Stimulated activated CD4-positive, alpha-beta T cell treated with anti-CD3 and anti-CD28 coated beads, Interleukin-4, amount 100 ng/mL, for 1 hour (primary cell): ENCODE measurements at regions not wholly inside any gene's neighbourhood (a gene's known extent, or its start where the extent isn't known, plus 50 kb on each side); places are given as distances from the start of the nearest gene placed in this dataset.
"Not testable (repeated sequence)": the region's sequence is repeated elsewhere in the genome, so short reads cannot be mapped to it uniquely, and the experiment has no call there.

Experiments used
- DNase-seq: peaks from one replicate; pipeline ENCODE4 v3.0.0-alpha.2; 2020

DNA sequence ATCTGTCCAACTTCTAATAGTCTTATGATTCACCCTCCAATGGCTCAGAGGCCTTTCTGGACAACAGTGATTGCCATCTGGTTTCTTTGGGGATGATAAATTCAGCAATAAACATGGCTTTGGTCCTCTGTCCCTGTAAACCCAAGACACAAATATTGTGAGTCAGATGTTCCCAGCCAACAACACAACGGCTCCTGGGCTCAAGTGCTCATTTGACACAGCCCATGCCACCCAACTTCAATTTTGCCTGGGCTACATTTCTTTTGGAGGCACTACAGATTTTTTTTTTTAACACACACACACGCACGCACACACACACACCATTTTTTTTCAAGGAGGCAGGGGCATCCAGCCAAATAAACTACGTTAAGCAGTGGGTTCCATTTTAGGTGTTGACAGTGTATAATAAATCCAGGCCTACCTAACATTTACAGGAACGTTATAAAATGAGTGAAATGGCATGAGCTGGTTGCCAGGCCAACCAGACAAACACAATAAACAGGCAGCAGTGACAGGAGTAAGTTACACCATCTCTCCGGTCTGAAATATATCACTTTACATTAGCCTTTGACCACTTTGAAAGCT lies 939.9 kb upstream of the SOX9 start:
- DNase-seq: no peak

DNA sequence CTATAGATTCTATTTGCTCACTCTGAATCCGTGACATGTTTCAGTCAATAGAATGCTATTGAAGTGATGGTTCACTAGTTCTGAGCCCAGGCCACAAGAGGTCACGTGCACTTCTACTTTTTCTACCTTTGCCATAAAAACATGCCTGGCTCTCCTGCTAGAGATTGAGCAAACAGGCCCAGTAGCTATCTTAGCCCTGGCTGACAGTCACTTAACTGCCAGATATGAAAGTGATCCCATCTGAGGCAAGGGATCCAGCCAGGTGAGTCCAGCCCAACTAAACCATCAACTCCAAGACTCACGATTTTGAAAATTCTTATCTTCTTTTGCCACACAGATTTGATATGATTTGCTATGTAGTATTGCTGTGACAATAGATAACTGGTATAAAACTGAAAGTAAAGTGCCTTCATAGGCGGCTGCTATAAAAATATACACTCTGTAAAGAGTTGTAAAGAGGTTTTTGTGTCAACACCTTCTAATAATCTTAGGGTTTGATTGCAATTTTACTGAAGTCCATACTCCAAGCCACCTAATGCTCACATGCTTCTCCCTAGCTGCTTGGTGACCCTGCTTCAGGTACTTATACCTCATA lies 937.7 kb upstream of the SOX9 start:
- no peak for DNase-seq

DNA sequence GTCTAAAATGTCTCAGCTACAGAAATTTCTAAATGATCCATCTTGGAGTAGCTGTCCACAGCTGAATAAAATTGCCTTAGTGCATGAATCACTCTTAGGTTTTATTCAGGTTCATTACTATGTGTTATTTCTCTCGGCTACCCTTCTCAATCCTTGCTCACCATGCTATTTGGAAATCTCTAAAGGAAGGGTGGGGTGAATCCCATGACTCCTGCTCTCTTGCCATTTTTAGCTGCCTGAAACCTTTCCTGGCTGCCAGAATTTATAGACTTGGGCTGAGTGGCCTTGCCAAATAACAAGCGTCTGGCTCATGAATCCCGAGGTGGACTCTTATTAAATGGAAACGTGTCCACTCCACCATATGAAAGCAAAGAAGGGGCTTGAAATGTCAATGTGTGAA lies 936.1 kb upstream of the SOX9 start:
- no peak for DNase-seq

DNA sequence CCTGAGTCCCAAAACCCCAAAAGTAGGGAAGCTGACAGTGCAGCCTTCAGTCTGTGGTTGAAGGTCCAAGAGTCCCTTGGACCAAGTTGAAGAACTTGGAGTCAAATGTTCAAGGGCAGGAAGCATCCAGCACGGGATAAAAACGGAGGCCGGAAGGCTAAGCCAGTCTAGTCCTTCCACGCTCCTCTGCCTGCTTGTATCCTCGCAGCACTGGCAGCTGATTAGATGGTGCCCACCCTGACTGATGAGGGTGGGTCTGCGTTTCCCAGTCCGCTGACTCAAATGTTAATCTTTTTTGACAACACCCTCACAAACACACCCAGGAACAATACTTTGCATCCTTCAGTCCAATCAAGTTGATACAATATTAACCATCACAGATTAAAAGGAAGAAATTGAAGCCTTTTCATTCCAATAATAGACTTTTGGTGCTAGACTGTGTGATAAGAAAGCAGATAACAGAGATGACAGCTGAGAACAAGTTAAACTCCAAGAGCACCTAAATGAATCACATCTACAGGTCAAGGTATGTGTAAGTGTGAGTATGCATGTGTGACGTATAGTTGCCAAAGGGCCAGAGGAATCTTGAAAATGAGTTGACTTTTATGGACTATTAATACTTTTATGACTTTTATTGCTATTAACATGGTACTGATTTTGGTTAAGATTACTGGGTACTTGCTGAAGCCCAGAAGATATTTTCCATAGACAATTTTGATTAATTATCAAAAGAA lies 933.5 kb upstream of the SOX9 start:
- DNase-seq: no peak

DNA sequence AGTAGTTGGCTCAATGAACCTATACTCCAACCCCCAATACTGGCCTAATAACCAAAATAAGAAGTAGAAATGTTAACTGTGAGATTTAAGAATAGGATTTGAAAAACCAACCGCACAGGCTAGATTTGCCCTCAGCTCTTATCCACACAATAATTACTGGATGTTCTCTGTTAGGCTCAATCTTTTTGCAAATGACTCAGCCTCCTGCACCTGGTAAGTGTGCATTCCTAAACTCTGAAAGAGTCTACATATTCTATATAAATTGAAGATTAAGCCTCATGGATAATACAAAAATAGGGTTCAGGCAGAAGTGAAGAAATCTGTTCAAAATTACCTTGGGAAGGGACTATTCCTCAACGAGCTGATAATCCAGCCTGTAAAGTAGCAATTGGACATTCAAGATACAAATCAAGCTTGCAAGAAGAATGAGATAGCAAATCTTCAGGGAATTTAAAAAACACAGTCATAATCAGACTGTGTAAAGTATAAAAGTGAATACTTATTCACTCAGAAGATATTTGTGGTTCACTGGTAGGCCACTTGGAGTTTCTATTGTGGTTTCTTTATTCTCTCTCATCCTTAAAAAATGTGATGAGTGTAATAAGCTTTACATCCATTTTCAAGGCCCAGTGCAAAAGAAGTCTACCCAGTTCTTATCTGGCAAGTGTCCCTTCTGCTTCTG lies 931.9 kb upstream of the SOX9 start:
- no peak for DNase-seq

DNA sequence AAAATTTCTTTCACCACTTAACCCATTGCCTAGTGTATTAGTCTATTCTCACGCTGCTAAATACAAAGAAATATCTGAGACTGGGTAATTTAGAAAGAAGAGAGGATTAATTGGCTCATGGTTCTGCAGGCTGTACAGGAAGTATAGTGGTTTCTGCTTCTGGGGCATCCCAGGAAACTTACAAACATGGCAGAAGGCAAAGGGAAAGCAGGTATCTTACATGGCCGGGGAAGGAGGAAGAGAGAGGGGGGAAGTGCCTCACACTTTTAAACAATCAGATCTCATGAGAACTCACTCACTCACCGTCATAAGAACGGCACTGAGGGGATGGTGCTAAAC lies 931.4 kb upstream of the SOX9 start:
- DNase-seq: no peak

DNA sequence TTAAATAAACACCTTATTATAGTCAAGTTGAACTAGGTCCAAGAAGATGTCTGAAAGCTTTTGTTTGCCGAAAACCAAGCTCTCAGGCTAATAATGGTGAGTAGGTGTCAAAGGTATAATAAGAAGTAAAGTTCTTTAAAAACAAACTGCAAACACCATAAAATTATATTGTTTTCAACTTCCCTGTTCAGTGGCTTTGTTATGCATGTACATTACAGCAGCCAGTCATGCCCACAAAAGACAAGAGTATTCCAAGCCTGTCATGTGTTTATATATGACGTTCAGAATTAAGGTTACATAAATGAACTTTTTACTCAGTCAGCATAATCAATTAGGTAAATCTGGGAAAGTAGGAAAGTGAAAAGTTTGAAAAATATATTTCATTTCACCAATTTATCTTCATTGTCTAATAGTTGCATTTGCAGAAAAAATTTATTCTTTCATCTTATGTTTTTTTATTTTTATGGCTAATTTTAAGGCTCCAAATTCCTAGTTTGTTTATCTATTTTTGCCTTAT lies 928.7 kb upstream of the SOX9 start:
- DNase-seq: no peak

DNA sequence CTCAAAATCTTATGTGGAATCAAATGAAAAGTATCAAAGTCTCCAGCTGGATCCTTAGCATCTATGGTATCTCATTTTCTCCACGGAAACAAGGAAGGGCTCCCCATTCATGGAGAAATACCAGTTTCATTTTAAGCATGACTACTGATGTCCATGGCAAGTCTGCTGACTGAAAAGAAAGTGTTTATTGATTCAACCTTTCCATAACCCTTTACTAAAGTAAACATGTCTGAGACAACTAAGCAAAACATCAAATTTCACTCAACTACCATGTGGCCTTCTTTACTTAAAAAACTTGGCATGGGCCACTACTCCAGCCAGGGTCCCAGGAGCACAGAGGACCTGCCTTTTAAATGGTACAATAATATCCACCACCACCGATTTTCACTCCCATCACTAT lies 928.0 kb upstream of the SOX9 start:
- no peak for DNase-seq

DNA sequence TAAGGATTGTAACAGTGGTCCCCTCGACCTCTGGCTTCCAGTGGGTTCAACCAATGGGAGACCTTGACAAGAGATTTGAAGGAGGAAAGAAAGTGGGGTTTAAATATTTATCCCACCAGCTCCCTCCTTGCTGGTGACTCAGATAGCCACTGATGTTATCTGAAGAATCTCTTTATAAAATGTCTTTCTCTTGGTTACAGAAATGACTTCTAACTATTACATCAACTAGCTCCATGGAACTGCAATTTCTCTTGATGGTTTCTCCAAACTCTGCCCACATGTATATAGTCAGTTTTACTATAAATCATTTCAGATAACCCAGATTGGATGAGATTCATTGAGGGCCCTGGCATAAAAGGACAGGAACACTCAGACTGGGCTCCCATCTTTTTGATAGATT lies 920.2 kb upstream of the SOX9 start:
- DNase-seq: no peak

DNA sequence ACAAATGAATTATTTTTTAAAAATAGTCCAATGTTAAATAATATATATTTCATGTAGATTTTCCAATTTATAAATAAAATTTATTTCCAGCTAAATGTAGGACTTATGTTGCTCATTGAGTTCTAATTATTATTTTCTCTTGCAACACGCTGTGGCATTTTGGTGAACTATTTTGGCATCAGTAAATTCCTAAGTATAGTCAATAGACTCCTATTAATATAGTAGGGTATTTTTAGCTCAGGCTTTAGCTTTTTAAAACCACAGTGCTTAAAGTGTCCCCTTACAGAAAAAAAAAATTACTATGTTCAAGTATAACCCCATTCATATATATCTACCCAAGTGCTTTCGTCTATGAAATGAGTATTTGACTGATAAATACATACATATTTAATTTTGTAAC lies 919.2 kb upstream of the SOX9 start:
- DNase-seq: no peak

DNA sequence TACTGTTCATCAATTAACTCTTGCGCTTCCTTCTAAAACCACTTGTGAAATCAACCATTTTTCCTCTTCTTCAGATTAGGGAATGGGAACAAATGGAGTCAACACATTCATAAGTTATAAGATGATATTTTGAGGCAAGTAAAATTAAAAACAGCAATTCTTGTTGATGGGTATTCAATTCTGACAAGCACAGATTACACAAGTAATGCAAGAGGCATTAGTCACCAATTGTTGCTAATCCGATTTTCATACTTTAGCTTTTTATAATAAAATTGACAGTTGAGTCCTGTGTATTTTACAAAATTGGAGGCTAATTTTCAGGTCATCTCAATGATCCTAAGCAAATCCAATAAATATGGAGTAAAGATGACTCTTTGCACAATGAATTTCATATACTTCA lies 918.4 kb upstream of the SOX9 start:
- no peak for DNase-seq

DNA sequence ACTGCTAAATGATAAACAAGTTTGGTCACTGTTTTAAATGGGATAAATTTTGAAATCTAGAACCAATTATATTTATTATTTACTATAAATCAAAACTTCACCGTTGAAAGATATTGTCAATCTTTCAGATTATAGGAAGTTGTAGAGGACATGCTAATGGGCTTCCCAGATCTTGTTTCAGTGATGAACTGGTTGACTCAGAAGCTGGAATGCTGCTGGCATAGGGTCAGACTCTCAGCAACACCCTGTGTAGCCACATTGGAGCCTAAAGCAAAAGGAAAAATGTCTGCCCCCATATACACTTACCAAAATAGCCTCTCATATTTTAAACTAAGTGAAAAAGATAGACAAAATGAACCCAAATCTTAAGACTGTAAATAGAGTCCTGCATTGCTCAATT lies 916.9 kb upstream of the SOX9 start:
- DNase-seq: no peak

DNA sequence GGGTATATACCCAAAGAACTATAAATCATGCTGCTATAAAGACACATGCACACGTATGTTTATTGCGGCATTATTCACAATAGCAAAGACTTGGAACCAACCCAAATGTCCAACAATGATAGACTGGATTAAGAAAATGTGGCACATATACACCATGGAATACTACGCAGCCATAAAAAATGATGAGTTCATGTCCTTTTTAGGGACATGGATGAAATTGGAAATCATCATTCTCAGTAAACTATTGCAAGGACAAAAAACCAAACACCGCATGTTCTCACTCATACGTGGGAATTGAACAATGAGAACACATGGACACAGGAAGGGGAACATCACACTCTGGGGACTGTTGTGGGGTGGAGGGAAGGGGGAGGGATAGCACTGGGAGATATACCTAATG lies 914.9 kb upstream of the SOX9 start:
- DNase-seq: not testable (repeated sequence)

DNA sequence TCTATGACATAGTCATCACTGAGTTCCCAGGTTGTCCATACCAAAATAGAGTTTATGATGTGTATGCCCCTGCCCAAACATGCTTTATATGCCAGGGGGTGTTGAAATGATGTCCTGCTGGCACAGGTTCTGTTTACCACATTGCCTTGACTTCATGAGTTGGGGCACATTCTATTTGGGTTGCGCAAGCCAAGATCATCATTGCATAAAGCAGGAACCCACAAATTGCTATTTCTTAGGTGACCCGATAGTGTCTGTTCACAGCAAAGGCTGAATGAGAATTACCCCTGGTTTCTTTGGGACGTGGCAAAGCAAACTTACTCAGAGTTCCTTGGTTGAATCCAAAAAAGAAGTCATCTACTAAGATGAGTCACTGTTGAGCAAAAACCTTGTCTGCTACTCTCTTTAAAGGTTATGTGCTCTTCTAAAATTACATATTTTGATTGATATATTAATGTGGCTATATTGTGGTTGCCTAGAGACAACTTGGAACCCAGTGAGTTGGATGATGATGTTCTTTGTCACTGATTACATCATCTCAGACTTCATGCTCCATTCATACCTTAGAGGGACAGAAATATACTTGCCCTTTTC lies 912.6 kb upstream of the SOX9 start:
- DNase-seq: no peak

DNA sequence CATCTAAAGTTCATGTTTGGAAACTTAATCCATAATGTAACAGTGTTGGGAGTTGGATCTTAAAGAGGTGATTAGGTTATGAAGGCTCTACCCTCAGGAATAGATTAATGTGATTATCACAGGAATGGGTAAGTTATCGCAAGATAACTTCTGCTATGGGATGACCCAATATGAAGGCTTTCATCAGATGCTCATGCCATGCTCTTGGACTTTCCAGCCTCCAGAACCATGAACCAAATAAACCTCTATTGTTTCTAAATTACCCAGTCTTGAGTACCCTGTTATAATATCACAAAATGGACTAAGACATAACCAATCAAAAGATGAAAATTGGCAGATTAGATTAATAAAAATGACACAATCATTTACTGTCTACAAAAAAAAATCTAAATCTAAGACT lies 906.9 kb upstream of the SOX9 start:
- no peak for DNase-seq

DNA sequence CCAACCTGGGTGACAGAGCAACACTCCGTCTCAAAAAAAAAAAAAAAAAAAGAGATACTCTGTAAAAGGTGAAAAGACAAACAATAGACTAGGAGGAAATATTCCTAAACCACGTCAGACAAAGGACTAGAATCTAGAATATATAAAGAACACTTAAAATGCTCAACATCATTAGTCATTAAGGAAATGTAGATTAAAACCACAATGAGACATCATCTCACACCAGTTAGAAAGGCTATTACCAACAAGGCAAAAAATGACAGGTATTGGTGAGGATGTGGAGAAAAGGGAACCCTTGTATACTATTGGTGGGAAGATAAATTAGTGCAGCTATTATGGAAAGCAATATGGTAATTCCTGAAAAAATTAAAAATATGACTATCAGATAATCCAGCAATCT lies 903.1 kb upstream of the SOX9 start:
- no peak for DNase-seq

DNA sequence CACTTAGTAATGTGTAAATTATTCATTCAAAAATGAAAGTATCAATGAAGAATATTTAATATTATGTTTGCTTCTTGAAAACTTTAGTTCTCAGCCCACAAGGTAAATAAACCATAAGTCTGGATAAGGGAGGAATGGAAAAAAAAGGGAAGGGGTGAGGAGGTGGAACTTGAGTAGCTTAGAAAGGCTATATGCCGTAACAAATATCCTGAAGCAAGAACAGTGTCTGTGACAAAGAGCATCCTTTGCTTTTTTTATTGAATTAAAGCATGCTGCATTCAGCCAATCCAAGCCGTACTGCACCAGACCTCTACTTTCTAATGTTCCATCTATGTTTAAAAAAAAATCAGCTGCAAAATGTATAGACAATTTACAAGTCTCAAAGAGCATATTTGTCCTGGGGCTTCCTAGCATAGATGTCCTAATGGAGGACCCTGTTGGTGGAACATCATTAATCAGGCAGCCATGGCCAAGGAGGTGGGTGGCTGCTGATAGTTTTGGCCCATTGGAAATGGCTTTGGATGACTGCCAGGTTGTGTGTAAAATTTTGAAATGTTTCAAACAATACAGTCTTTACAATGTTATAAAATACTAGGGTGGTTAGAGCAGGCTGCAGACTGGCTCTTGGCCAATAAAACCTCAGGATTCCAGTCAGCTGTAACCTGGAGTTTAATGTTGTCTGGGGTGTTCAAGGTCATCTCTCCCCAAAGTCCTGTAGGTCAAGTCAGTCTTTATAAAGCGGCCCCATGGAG lies 895.8 kb upstream of the SOX9 start:
- no peak for DNase-seq

DNA sequence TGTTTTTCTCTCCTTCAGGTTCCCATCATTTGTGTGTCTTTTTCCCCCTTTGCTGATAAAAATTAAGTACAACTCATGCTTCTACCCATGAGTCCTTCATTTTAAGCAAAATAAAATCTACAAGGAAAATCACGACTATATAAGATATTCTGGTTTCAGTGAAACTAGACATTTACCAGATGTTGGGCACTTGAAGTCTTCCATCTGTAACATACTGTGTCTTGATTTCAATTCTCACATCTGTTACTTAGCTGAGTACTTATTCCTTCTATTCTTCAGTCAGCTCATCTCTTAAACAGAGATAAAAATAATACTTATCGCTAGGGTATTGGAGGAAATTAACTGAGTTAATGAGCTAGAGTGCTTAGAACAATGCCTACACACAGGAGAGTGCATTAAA lies 893.0 kb upstream of the SOX9 start:
- no peak for DNase-seq

DNA sequence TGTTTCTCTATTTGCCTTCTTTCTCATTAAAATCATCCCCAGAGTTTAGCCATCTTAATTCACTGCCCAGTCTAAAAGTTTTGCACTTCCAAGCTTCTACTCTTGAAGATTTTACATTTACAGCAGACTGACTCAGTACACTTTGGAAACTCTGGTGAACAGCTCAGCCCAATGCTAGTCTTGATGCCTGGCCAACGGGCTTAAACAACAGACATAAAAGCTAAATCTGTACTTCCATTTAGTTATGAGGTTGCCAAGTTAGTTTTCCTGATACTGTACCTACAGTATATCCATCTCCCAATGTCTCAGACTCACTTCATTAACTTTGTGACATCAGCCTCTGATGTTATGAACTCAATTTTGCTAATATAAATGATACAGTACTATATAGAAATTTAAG lies 891.8 kb upstream of the SOX9 start:
- DNase-seq: no peak

DNA sequence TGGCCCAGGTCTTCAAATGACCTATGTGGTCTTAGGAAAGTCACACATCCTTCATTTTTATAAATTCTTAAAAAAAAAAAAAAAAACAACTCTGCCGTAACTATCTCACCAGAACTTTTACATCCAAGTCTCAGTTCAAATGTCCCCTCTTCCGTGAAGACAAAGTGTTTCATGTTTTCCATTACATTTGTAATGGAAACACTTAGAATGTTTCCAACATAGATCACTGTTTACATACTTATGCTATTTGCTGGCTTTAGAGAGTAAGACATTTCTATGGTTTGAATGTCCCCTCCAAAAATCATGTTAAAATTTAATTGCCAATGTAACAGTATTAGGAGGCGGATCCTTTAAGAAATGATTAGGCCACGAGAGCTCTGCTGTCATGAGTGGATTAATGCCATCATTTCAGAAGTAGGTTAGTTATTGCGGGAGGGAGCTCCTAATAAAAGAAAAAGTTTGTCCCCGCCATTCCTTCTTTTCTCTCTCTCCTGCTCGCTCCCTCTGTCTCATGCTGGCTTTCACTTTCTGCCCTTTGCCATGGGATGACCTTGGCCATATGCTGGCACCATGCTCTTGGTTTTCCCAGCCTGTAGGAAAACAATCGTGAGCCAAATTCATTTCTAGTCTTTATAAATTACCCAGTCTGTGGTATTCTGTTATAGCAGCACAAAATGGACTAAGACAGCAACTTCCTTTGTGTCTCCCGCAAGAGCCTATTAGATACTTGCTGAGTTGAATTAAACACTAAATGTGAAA lies 887.8 kb upstream of the SOX9 start:
- no peak for DNase-seq

DNA sequence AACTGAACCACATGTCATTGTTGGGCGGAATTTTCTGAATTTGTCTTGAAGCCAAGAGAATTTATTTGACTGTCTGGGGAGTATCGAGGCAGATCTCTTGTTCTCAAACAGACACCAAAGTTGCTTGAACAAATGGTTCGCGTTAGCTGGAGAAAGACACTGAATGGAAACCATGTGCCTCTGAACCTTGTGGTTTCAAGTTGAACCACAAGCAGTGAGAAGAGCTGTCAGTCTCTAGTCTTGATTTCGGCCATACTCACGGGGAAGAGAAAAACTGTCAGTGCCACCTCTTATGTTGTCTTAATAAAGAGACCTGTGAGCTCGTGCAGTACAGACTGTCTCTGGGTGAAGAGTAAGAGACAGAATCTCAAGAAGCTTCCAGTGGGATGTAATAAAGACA lies 886.5 kb upstream of the SOX9 start:
- no peak for DNase-seq

DNA sequence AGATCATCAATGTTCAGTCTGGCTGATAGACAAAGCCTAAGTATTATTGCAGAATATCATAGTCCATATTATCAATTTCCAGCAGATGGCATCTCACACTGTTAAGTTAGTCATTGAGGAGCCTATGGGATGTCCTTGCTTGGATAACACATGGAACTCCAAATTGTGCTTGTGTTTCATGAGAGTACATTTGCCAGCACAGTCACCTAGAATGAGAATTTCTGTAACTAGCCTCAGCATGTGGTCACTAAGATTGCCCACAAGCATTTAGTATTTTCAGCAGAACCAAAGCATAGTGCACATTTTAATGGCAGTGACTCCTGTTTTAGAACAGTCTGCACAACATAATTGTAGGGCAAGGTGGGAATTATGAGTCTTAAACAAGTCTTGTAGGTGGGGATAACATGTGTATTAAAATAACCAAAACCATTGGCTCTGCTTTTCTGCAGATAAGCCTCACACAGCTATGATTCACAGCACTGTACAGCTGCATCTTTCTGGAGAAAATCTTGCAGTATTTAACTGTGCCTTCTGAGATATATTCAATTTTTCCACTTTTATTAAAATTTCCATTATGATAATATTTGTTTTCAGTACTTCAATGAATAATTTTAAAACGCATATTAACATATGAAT lies 882.8 kb upstream of the SOX9 start:
- no peak for DNase-seq
